HG03064 (cell line): ENCODE measurements at regions not wholly inside any gene's neighbourhood (a gene's known extent, or its start where the extent isn't known, plus 50 kb on each side); places are given as distances from the start of the nearest gene placed in this dataset.

Experiments used
- ATAC-seq: cut with Tn5 transposase; IDR thresholded peaks from one replicate; pipeline ENCODE4 v1.9.1; 2021; ENCODE audit warnings: low read depth; ENCODE audit not compliant: unreplicated experiment

- ATAC-seq, result no peak
These were observed 175.2 kb upstream of the PPP2R2D start for GRCh38 chr10:131725581-131726069.

- ATAC-seq, result no peak
These were observed 174.5 kb upstream of the PPP2R2D start for GRCh38 chr10:131726076-131726880.

GRCh38 chr10:131726967-131727366, 173.8 kb upstream of the PPP2R2D start:
- ATAC-seq, result no peak

- ATAC-seq, result no peak
These were observed 173.2 kb upstream of the PPP2R2D start for GRCh38 chr10:131727560-131727959.

GRCh38 chr10:131728286-131729228, 172.3 kb upstream of the PPP2R2D start:
- ATAC-seq, result no peak

- no peak for ATAC-seq
These were observed 171.4 kb upstream of the PPP2R2D start for GRCh38 chr10:131729361-131729760.

- ATAC-seq, result no peak
These were observed 170.7 kb upstream of the PPP2R2D start for GRCh38 chr10:131729938-131730660.

GRCh38 chr10:131730771-131731497, 169.9 kb upstream of the PPP2R2D start:
- ATAC-seq, result no peak

GRCh38 chr10:131731780-131732630, 168.8 kb upstream of the PPP2R2D start:
- no peak for ATAC-seq

GRCh38 chr10:131732631-131733127, 168.1 kb upstream of the PPP2R2D start:
- ATAC-seq, result no peak

GRCh38 chr10:131733596-131733995, 167.2 kb upstream of the PPP2R2D start:
- ATAC-seq, result no peak

GRCh38 chr10:131735577-131735976, 165.2 kb upstream of the PPP2R2D start:
- no peak for ATAC-seq

GRCh38 chr10:131736321-131736980, 164.4 kb upstream of the PPP2R2D start:
- no peak for ATAC-seq

GRCh38 chr10:131737543-131738395, 163.0 kb upstream of the PPP2R2D start:
- ATAC-seq, result no peak

GRCh38 chr10:131738396-131738735, 162.4 kb upstream of the PPP2R2D start:
- ATAC-seq, result no peak

- no peak for ATAC-seq
These were observed 161.6 kb upstream of the PPP2R2D start for GRCh38 chr10:131739206-131739605.

- no peak for ATAC-seq
These were observed 158.3 kb upstream of the PPP2R2D start for GRCh38 chr10:131742500-131742951.
